Fibroblast of pulmonary artery (primary cell): ENCODE measurements at regions not wholly inside any gene's neighbourhood (a gene's known extent, or its start where the extent isn't known, plus 50 kb on each side); places are given as distances from the start of the nearest gene placed in this dataset.

Source experiments
- DNase-seq: peaks from one replicate; pipeline ENCODE4 v3.0.0-alpha.2; 2010; ENCODE audit warnings: low read depth
- H3K4me3 ChIP-seq: replicated peaks from 2 replicates; pipeline ENCODE4 v1.5.1; 2011; ENCODE audit warnings: low read depth, mild to moderate bottlenecking, control low read depth, low read length, moderate library complexity
- TF ChIP-seq, protein P1 (sequence below): IDR thresholded peaks from 2 replicates; pipeline ENCODE4 v1.5.1; 2011; ENCODE audit warnings: mild to moderate bottlenecking, control low read depth, low read length, inconsistent platforms; ENCODE audit errors: missing control alignments

DNA sequence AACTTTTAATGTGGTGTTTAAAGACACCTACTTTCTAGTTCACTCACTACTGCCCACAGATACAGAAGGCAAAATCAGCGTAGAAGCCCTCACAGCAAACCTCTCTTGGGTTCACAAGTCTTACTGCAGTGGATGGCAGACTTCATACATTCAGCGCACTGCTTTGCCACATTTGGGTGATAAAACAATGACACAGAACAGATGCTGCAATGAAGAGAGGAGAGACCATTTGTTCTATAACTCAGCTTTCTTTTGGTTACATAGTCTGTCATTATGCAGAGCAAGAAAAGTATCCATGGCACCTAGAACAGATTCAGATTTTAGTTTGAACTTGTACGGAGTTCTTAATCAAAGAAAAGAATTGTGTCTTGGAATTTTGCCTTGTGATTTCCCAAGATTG, 459.0 kb downstream of the BCAT1 start:
- H3K4me3 ChIP-seq, result no peak overlapping the region
- DNase-seq, result no peak
- TF ChIP-seq, protein P1, sequence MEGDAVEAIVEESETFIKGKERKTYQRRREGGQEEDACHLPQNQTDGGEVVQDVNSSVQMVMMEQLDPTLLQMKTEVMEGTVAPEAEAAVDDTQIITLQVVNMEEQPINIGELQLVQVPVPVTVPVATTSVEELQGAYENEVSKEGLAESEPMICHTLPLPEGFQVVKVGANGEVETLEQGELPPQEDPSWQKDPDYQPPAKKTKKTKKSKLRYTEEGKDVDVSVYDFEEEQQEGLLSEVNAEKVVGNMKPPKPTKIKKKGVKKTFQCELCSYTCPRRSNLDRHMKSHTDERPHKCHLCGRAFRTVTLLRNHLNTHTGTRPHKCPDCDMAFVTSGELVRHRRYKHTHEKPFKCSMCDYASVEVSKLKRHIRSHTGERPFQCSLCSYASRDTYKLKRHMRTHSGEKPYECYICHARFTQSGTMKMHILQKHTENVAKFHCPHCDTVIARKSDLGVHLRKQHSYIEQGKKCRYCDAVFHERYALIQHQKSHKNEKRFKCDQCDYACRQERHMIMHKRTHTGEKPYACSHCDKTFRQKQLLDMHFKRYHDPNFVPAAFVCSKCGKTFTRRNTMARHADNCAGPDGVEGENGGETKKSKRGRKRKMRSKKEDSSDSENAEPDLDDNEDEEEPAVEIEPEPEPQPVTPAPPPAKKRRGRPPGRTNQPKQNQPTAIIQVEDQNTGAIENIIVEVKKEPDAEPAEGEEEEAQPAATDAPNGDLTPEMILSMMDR, result no peak

DNA sequence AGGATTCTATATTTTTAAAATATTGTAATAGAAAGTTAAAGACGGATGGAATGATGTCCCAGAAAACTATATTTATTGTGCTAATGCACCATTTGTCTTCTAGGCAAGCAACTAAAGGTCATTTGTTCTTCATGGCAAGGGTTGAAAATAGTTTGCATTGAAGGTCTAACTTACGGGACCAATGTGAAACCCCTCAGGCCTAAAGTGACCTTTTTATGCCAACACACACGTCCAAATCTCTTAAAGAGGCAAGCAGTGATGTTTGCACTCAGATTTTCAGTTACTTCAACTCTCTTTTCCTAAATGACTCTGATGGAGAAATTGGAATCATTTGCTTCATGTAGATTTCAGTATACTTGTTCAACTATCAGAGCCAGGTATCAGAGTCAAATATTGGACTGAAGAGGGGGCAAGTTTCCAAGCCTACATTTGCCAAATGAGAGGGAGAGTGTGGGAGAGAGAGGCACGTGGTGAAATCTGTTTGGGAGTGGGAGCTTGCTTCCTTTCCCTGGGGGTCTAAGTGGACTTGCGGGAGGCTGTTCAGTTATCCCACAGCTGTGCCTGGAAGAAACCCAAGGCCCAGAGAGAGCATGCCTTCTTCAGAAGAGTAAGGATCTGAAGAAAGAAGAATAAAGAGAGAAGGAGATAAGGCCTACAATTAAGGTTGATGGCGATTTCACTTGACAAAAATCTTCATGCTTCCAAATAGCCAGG, 459.8 kb downstream of the BCAT1 start:
- TF ChIP-seq, protein P1, result no peak
- DNase-seq, result no peak
- H3K4me3 ChIP-seq, result no peak overlapping the region

DNA sequence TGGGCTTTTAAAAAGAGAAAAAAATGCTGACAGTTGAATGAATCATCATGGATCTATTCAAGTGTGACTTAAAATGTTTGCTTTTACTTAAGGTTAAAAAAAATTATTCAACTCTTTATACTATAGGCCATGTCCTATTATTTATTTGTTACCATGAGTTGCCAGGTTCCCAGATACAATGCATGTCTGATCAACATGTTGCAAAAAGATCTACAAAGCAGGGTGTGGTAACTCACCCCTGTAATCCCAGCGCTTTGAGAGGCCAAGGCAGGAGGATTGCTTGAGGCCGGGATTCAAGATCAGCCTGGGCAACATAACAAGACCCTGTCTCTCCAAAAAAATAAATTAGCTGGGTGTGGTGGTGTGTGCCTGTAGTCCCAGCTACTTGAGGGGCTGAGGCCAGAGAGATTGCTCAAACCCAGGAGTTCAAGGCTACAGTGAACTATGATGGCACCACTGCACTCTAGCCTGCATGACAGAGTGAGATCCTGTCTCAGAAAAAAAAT, 460.8 kb downstream of the BCAT1 start:
- no peak overlapping the region for H3K4me3 ChIP-seq
- no peak for DNase-seq
- TF ChIP-seq, protein P1, result no peak

DNA sequence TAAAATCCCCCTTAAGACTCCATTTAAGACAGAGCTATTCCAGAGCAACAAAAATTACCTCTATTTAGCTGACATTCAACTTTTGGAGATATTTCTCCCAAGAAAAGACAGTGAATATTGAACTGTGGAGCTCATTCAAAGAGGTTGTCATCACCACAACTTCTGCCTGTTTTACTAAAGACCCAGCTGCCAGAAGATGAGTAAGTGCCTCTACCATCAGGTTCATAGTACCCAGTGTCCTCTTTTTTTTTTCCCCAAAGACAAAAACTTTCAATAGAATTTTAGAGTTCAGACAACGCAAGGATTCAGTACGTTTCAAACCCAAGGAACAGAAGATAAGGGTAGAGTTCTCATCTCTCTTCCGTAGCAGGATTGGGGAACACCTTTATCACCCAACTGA, 461.3 kb downstream of the BCAT1 start:
- TF ChIP-seq, protein P1, result no peak
- DNase-seq, result no peak
- H3K4me3 ChIP-seq, result no peak overlapping the region

DNA sequence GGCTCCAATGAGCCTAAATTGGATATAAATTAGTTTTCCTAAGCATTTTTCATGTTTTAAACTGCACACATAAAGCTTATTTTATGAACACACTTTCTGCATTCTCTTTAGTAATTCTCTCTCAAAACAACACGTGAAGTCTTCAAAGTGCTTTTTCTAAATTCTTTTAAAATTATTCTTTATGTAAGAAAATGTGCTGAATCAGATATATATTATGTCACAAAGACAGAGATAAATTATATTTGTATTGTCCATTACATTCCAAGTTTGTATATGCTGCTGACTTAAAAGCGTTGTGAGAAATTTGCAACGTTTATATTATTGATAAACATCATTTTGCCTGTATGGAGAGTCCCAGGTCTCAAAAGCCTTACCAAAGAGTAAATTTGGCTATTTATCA, 465.2 kb downstream of the BCAT1 start:
- DNase-seq, result no peak
- TF ChIP-seq, protein P1, result no peak
- no peak overlapping the region for H3K4me3 ChIP-seq

DNA sequence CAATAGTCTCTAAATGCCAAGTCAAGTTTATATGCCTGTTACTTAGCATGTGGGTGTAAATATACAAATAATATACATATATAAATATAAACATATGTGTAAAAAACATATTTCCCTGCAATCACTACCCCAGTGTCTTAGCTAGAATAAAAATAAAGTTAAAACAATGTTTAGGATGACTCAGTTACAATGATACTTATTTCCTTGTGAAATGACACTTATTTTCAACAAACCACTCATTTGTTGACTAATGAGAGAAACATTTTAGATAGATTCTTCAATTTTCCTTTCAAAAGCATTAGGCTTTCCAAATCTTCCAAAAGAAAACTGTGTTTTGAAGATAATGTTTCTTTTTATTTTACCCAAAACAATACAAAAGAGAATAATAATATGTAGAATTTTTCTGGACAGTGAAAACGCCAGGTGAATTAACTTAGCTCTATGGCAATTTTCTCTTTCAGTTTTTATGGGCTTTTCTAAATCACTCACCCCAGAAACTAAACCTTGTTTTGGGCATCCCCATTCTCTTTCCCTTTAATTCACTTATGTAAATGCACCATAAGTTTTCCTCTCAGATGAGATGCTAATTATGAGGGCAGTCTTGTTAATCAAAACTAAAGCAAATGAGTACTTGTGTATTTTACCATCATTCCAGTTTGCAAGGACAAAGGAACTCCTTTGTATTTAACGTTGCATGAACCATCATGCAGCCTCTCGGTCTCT, 465.9 kb downstream of the BCAT1 start:
- TF ChIP-seq, protein P1, result no peak
- DNase-seq, result no peak

More for the DNA sequence above, 465.9 kb downstream of the BCAT1 start:
- no peak overlapping the region for H3K4me3 ChIP-seq
